ENCODE measurements at regions not wholly inside any gene's neighbourhood (a gene's known extent, or its start where the extent isn't known, plus 50 kb on each side); places are given as distances from the start of the nearest gene placed in this dataset.

DNA sequence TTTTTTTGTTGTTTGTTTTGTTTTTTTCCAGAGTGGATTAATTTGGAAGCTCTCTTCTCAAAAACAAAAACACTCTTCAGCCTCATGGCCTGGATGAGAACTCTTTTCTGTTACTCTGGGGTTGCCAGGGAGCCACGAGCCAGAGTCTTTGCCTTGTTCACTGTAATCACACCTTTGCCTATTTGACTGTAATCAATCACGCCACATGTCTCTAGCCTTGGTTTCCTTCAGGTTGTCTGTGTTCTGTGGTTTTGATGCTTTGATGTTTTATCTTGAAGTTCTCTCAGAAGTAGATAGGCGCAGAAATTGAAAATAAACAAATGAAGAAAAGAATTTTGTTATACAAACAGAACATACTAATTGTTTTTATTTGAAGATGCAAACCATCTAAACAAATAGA, 62.3 kb upstream of the IGF1R start:
- TF ChIP-seq, protein P1, sequence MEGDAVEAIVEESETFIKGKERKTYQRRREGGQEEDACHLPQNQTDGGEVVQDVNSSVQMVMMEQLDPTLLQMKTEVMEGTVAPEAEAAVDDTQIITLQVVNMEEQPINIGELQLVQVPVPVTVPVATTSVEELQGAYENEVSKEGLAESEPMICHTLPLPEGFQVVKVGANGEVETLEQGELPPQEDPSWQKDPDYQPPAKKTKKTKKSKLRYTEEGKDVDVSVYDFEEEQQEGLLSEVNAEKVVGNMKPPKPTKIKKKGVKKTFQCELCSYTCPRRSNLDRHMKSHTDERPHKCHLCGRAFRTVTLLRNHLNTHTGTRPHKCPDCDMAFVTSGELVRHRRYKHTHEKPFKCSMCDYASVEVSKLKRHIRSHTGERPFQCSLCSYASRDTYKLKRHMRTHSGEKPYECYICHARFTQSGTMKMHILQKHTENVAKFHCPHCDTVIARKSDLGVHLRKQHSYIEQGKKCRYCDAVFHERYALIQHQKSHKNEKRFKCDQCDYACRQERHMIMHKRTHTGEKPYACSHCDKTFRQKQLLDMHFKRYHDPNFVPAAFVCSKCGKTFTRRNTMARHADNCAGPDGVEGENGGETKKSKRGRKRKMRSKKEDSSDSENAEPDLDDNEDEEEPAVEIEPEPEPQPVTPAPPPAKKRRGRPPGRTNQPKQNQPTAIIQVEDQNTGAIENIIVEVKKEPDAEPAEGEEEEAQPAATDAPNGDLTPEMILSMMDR (conservative IDR thresholded peaks at IDR 0.05; ENCODE audit: low read depth, low read length), result no peak
- TF ChIP-seq EZH2 (IDR thresholded peaks at IDR 0.05; ENCODE audit: low read length, unreplicated experiment) (no peak), EZH2phosphoT487 (IDR thresholded peaks at IDR 0.05; ENCODE audit: borderline replicate concordance, low read length) (no peak)
